Stimulated activated CD8-positive, alpha-beta memory T cell treated with anti-CD3 and anti-CD28 coated beads, Interleukin-15, amount 100 ng/mL, for 4 hours (primary cell): ENCODE measurements at regions not wholly inside any gene's neighbourhood (a gene's known extent, or its start where the extent isn't known, plus 50 kb on each side); places are given as distances from the start of the nearest gene placed in this dataset.

Experiments
- DNase-seq, 2 donors: peaks; one replicate each; pipeline ENCODE4 v3.0.0-alpha.2; 2020; ENCODE audit warnings: low read depth in 2 of 2

- DNase-seq, result no peak
Observed at GRCh38 chr10:78248651-78249464, 215.2 kb downstream of the RPS24 start.

DNA sequence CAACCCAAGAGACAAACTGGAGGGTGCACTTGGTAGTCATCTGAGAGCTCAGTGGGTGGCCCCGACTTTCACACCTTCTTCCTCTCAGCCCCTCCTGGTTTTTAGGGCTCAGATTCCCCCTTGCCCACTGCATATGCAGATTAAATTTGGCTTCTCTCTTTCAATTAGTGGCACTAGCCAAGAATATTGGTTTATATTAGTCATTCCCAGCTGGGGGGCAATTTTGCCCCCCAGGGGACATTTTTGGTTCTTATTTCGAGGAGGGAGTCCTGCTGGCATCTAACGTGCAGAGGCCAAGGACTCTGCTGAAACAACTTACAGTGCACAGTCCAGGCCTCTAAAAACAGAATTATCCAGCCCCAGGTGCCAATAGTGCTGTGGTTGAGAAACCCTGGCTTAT is 216.0 kb downstream of the RPS24 start:
- DNase-seq, result no peak

GRCh38 chr10:78250313-78251015 is 216.8 kb downstream of the RPS24 start:
- DNase-seq, result no peak

GRCh38 chr10:78251016-78251385 is 217.3 kb downstream of the RPS24 start:
- no peak for DNase-seq

DNA sequence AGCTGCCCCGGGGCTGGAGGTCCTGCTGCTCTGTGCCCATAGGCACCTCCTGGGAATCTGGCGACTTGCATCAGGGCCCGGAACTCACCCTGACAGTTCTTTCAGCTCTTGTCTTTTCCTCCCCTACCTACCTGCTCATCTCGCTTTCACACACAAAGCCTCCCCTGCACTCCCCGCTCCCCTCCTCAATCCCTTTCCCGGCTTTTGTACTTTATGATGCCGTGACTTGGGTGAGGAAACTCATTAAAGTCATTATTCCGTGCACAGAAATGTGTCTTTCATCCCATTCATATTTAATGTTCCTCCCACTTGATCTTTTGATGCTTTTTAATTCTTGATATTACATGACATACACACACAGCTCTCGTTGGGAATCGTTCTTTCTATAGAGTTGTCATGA is 218.6 kb downstream of the RPS24 start:
- no peak for DNase-seq

- no peak for DNase-seq
Observed at GRCh38 chr10:78253063-78253853, 219.6 kb downstream of the RPS24 start.

GRCh38 chr10:78254013-78254412 is 220.3 kb downstream of the RPS24 start:
- no peak for DNase-seq

GRCh38 chr10:78255214-78255613 is 221.6 kb downstream of the RPS24 start:
- no peak for DNase-seq

- DNase-seq, result no peak
Observed at GRCh38 chr10:78255796-78256638, 222.4 kb downstream of the RPS24 start.

GRCh38 chr10:78258323-78259030 is 224.8 kb downstream of the RPS24 start:
- DNase-seq, result no peak

DNA sequence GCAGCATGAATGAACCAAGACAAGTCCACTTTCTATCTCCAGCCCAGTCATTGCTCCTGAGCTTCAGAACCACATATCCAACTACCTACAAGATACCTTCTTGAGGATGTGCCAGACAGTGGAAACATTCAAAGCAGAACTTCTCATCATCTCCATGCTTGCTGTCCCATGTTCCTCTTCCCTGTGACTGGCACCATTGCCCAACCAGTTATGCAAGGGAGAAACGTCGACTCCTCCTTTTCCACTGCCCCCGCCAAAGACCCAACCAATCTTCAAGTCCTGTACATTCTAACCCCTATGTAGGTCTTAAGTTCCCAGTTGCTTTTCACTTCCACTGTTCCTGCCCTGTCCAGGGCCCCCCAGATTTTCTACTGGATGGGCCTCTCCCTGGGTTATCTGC is 225.7 kb downstream of the RPS24 start:
- no peak for DNase-seq

DNA sequence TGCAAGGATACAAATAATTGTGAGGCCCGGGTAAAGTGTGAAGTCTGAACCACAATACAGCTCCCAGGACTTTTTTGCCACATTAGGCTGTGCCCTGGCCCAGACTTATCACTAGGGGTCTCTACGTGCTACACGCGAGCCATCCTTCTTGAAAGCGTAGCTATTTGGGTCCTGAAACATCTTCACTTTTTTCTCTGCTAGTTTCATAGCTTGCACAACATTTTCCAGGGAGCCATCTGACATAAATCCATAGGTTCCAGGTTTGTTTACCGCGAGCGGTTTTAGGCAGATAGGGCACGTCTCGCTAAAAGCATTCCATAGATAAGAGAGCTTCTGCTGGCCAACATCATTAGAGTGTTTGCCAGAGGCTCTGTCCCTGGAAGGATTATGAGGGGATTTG is 226.5 kb downstream of the RPS24 start:
- DNase-seq, result no peak

DNA sequence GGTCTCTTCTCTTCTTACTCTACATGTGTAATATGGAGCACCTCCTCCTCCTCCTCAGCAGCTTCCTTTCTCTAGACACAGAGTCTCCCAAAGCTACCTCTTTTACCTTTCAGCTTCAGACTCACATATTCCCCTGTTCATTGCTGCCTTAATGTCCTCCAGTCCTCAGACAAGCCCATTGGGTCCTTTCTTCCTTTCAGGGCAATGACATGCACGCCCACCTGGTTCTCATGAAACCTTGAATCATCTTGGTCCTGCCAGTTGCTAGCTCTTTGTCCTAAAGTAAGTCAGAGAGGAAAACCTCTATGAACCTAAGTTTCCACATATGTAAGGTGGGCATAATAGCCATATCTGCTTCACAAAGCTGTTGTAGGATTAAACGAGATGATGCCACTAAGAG is 227.0 kb downstream of the RPS24 start:
- DNase-seq, result no peak

DNA sequence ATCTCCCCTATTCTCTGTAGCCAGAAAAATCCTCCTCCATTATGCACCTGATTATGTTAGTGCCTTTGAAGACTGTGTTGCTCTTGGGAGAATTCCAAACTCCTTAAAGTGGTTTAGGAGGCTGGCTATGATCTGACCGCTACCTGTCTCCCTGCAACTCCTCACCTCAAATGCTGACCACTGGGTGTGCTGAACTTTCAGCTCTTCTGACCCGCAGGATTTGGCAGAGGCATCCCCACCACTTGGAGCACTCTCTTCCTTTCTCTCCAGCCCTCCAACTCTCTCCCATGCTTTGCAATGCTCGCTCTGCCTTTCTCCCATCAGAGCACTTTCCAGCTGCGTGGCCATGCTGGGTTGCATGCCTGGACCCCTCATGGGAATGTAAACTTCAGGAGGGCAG is 227.6 kb downstream of the RPS24 start:
- no peak for DNase-seq

DNA sequence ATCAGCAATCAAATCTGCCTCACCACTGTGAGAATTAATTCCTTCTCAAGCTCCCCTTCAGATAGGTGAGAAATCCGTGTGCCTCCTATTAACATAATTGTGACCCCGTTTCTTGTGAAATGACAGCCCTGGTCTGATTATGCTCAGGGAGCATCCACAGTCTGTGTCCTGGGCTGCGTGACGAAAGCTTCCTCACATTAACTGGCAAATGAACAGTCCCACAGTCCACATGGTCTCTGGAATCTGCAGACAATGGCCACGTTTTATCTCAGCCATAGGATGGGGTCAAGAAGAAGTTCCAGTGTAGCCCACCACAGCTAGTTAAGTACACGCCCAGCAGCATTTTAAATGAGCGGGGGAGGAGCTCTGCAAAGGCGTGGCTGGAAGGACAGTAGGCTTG is 229.2 kb downstream of the RPS24 start:
- no peak for DNase-seq

DNA sequence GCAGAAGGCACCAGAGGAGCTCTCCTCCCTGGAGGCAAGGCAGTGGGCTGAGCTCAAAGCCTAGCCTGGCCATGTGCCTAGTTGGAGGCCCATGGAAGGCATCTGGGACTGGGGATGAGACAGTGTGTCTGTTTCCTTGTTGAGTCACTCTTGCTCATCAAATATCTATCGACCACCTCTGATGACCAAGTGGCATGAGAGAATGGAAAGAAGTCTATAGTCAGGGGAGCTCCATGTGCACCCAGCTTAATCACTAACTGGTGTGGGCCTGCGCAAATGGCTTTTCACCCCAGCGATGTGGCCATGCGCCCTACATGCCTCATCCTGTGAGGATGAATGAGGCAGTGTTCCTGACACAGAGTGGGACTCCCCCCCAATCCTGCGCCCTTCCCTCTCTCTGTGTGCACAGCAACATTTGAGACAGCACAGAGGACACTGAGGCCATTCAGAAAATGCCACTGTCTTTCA is 229.9 kb downstream of the RPS24 start:
- DNase-seq, result no peak

- no peak for DNase-seq
Observed at GRCh38 chr10:78264361-78264760, 230.7 kb downstream of the RPS24 start.

DNA sequence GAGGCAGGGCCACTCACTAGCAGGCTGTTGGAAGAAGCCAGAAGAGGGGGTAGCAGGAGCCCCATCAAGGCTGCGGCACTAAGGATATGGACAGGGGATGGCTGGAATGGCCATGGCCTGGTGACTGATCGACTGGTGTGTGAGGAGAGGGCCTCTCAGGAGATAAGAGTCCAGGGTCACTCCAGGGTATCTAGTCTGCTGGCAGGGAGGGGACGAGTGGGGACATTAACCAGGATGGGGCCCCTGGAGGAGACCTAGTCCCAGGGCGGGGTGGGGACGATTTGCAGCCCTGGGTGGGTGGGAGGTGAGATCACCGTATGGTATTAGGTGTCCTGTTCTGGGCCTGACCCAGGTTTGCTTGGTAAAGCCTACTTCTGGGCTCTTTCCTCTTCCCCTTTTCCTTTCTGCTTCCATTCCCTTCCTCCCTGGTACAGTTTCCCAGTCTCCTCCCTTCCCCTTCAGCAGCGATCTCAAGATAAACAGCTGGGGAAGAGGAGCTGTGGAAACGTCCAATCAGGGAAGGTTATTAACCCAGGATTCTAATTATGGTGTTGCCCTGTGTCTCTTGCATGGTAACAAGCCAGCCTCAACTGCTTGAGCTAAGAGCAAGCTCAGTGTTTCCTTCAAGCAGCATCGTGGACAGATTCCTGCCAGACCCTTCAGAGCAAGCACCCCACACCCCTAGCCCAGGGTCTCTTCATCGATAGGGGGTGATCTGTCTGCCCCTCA is 233.2 kb downstream of the RPS24 start:
- no peak for DNase-seq

DNA sequence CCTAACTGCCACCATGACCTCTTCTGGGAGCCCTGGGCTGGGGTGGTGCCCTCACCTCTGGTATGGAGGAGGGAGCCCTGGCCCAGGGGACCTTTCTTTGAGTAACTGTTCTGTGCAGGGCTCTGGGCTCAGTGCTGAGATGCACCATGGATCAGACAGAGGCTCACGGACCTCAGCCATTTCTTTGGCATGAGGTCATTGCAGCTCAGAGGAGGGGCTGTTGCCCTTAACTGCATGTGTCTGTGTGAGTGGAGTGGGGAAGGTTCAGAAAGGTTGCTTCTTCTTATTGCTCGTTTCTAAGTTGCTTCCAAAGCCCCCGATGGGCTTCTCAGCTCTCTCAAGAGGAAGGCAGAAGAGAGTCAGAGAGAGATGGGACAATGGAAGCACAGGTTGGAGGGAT is 233.9 kb downstream of the RPS24 start:
- DNase-seq, result no peak

DNA sequence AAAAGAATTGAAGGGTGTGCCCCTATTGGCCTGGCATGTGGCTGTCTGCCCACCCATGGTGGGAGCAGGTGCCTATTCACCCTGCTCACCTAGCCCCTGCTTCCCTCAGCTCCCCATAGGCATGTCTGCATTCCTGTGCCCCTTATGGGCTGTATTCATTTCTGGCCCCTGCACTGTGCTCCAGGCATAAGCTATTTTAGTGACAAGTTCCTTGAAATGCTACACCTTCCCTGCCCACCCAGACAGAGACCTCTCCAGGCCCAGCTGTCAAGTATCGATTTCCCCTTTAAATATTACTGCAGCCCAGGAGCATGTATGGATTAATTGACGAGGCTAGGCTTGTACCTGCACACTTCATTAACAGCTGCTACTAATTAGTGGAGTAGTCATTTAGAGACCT is 235.4 kb downstream of the RPS24 start:
- DNase-seq, result no peak
